ENCODE measurements at regions not wholly inside any gene's neighbourhood (a gene's known extent, or its start where the extent isn't known, plus 50 kb on each side); places are given as distances from the start of the nearest gene placed in this dataset.

DNA sequence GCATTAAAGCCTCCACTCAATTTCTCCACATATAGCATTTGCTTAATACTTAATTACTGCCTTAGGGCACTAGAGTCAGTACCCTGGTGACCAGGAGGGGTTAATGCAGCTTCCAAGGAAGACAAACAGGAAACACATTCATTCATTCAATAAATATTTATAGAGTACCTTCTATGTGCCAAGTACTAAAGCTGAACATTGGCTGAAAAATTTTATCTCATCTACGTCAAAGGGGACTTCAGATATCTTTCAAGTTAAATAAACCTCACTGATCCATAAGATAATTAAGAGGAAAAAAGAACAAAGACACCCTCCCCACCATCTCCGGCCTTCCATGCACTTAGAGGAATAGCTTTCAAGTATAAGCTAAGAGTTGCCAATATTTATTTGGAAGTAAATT lies 156.9 kb upstream of the PRICKLE2 start:
- no peak for TF ChIP-seq CTCF (IDR thresholded peaks at IDR 0.05)
- no peak for TF ChIP-seq POLR2AphosphoS5 (IDR thresholded peaks at IDR 0.05)
- no peak for TF ChIP-seq POLR2A (IDR thresholded peaks at IDR 0.05)
